Activated T-helper 2 cell treated with anti-CD3 and anti-CD28 coated beads, Interferon-gamma antibody, Interleukin-2, Interleukin-4, amounts not matched to agents 10 μg/mL and 5 μg/mL and 100 μg/mL, durations not matched to agents 14 hours and 24 hours and 36 hours (primary cell): ENCODE measurements at regions not wholly inside any gene's neighbourhood (a gene's known extent, or its start where the extent isn't known, plus 50 kb on each side); places are given as distances from the start of the nearest gene placed in this dataset.
"Not testable (repeated sequence)": the region's sequence is repeated elsewhere in the genome, so short reads cannot be mapped to it uniquely, and the experiment has no call there.

Experiments
- DNase-seq: peaks from one replicate; pipeline ENCODE4 v3.0.0; 2021; ENCODE audit warnings: low spot score
- H3K27ac Mint-ChIP-seq: one replicate; pipeline ENCODE4 v1.8.0; 2021; ENCODE audit warnings: mixed read lengths
- H3K27me3 Mint-ChIP-seq: one replicate; pipeline ENCODE4 v1.8.0; 2021; ENCODE audit warnings: low read depth, mixed read lengths
- H3K36me3 Mint-ChIP-seq: one replicate; pipeline ENCODE4 v1.8.0; 2021; ENCODE audit warnings: low read depth, mixed read lengths
- H3K4me1 Mint-ChIP-seq: one replicate; pipeline ENCODE4 v1.8.0; 2021; ENCODE audit warnings: low read depth, mixed read lengths
- H3K4me3 Mint-ChIP-seq: one replicate; pipeline ENCODE4 v1.8.0; 2021; ENCODE audit warnings: low read depth, mild to moderate bottlenecking, moderate library complexity, mixed read lengths
- H3K9me3 Mint-ChIP-seq: one replicate; pipeline ENCODE4 v1.8.0; 2021; ENCODE audit warnings: mixed read lengths
- intact Hi-C: fragments of 100-400 bp; cut with micrococcal nuclease; formaldehyde crosslinking; loops from one replicate; pipeline ENCODE4 v1.15.1; 2023

DNA sequence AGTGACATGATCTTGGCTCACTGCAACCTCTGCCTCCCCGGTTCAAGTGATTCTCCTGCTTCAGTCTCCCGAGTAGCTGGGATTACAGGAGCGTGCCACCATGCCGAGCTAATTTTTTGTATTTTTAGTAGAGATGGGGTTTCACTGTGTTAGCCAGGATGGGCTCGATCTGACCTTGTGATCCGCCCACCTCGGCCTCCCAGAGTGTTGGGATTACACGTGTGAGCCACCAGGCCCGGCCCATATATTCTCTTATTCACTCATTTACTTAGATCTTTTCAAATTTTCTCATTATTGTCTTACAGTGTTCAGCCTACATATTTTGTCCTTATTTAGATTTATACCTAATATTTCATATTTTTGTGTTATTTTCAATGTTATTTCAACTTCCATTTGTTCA, 410.7 kb downstream of the CCSER2 start:
- intact Hi-C loops, H3K4me3 Mint-ChIP-seq, DNase-seq, H3K9me3 Mint-ChIP-seq, H3K27me3 Mint-ChIP-seq, H3K4me1 Mint-ChIP-seq, H3K36me3 Mint-ChIP-seq, H3K27ac Mint-ChIP-seq: not testable (repeated sequence)

GRCh38 chr10:84739641-84740040, 411.3 kb downstream of the CCSER2 start:
- no peaks in the 10 kb centered on the region for H3K36me3 Mint-ChIP-seq
- intact Hi-C loops: no loop called here
- H3K4me3 Mint-ChIP-seq: no peak overlapping the region
- no peaks in the 10 kb centered on the region for H3K9me3 Mint-ChIP-seq
- no peaks in the 10 kb centered on the region for H3K4me1 Mint-ChIP-seq
- H3K27me3 Mint-ChIP-seq: no peaks in the 10 kb centered on the region
- H3K27ac Mint-ChIP-seq: no peak overlapping the region
- no peak for DNase-seq

- no peaks in the 10 kb centered on the region for H3K4me1 Mint-ChIP-seq
- H3K27ac Mint-ChIP-seq: no peak overlapping the region
- intact Hi-C loops: no loop called here
- H3K36me3 Mint-ChIP-seq: no peaks in the 10 kb centered on the region
- DNase-seq: no peak
- H3K9me3 Mint-ChIP-seq: no peaks in the 10 kb centered on the region
- H3K4me3 Mint-ChIP-seq: no peak overlapping the region
- no peaks in the 10 kb centered on the region for H3K27me3 Mint-ChIP-seq
These were observed 415.1 kb downstream of the CCSER2 start for GRCh38 chr10:84743483-84743882.

- Mint-ChIP-seq H3K4me1 (no peaks in the 10 kb centered on the region), H3K27me3 (no peaks in the 10 kb centered on the region), H3K36me3 (no peaks in the 10 kb centered on the region), H3K4me3 (no peak overlapping the region), H3K9me3 (no peaks in the 10 kb centered on the region), H3K27ac (no peak overlapping the region)
- no peak for DNase-seq
- intact Hi-C loops: no loop called here
These were observed 426.9 kb downstream of the CCSER2 start for GRCh38 chr10:84755311-84755710.

DNA sequence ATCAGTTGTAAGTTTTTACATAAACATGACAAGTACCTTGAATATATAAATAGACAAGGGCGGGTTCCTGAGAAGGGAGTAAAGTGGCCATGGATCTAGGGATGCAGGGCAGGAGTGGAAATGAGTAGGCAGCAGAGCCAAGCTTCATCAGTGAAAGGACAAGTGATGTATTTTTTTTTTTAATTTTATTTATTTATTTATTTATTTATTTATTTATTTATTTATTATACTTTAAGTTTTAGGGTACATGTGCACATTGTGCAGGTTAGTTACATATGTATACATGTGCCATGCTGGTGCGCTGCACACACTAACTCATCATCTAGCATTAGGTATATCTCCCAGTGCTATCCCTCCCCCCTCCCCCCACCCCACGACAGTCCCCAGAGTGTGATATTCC, 428.3 kb downstream of the CCSER2 start:
- intact Hi-C loops, H3K9me3 Mint-ChIP-seq, H3K27me3 Mint-ChIP-seq, H3K36me3 Mint-ChIP-seq, H3K4me1 Mint-ChIP-seq, H3K4me3 Mint-ChIP-seq, DNase-seq, H3K27ac Mint-ChIP-seq: not testable (repeated sequence)

GRCh38 chr10:84761994-84762614, 433.7 kb downstream of the CCSER2 start:
- H3K4me1 Mint-ChIP-seq, H3K36me3 Mint-ChIP-seq, H3K27ac Mint-ChIP-seq, H3K4me3 Mint-ChIP-seq, intact Hi-C loops, DNase-seq, H3K9me3 Mint-ChIP-seq, H3K27me3 Mint-ChIP-seq: not testable (repeated sequence)

- H3K9me3 Mint-ChIP-seq: no peaks in the 10 kb centered on the region
- intact Hi-C loops: no loop called here
- no peak overlapping the region for H3K4me3 Mint-ChIP-seq
- DNase-seq: no peak
- no peak overlapping the region for H3K27ac Mint-ChIP-seq
- H3K4me1 Mint-ChIP-seq: no peaks in the 10 kb centered on the region
- H3K36me3 Mint-ChIP-seq: no peaks in the 10 kb centered on the region
- H3K27me3 Mint-ChIP-seq: no peaks in the 10 kb centered on the region
These were observed 434.5 kb downstream of the CCSER2 start for GRCh38 chr10:84762754-84763394.

- H3K27ac Mint-ChIP-seq: no peak overlapping the region
- intact Hi-C loops: no loop called here
- H3K9me3 Mint-ChIP-seq: no peaks in the 10 kb centered on the region
- no peaks in the 10 kb centered on the region for H3K27me3 Mint-ChIP-seq
- H3K36me3 Mint-ChIP-seq: no peaks in the 10 kb centered on the region
- no peak overlapping the region for H3K4me3 Mint-ChIP-seq
- no peak for DNase-seq
- no peaks in the 10 kb centered on the region for H3K4me1 Mint-ChIP-seq
These were observed 435.6 kb downstream of the CCSER2 start for GRCh38 chr10:84763965-84764364.

GRCh38 chr10:84765086-84765485, 436.7 kb downstream of the CCSER2 start:
- Mint-ChIP-seq H3K36me3 (no peaks in the 10 kb centered on the region), H3K4me3 (no peak overlapping the region), H3K4me1 (no peaks in the 10 kb centered on the region), H3K27me3 (no peaks in the 10 kb centered on the region), H3K27ac (no peak overlapping the region), H3K9me3 (no peaks in the 10 kb centered on the region)
- DNase-seq: no peak
- intact Hi-C loops: no loop called here

GRCh38 chr10:84765656-84766055, 437.3 kb downstream of the CCSER2 start:
- no peaks in the 10 kb centered on the region for H3K36me3 Mint-ChIP-seq
- no peak overlapping the region for H3K4me3 Mint-ChIP-seq
- no peaks in the 10 kb centered on the region for H3K4me1 Mint-ChIP-seq
- no peaks in the 10 kb centered on the region for H3K9me3 Mint-ChIP-seq
- H3K27me3 Mint-ChIP-seq: no peaks in the 10 kb centered on the region
- no peak overlapping the region for H3K27ac Mint-ChIP-seq
- intact Hi-C loops: no loop called here
- DNase-seq: no peak

DNA sequence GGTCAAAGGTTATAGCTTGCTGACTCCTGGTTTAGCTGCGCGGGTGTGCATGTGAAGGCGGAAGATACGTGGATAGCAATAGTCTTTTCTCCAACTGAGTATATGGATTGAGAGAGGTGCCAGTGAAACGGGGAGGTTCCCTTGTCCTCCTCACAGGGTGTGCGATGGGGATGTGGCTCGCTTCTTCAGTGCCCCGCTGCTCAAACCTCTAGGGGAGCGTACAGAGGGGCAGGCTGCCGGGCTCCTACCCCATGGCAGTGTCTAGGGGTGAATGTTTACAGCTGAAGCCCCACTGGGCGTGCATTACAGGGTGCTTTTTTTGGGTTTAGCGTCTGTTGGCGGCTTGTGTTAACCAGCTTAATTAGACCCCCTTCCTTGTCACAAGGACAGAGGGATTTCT, 438.5 kb downstream of the CCSER2 start:
- Mint-ChIP-seq H3K4me3 (no peak overlapping the region), H3K36me3 (no peaks in the 10 kb centered on the region), H3K4me1 (no peaks in the 10 kb centered on the region), H3K27ac (no peak overlapping the region), H3K9me3 (no peaks in the 10 kb centered on the region), H3K27me3 (no peaks in the 10 kb centered on the region)
- intact Hi-C loops: no loop called here
- DNase-seq: no peak

DNA sequence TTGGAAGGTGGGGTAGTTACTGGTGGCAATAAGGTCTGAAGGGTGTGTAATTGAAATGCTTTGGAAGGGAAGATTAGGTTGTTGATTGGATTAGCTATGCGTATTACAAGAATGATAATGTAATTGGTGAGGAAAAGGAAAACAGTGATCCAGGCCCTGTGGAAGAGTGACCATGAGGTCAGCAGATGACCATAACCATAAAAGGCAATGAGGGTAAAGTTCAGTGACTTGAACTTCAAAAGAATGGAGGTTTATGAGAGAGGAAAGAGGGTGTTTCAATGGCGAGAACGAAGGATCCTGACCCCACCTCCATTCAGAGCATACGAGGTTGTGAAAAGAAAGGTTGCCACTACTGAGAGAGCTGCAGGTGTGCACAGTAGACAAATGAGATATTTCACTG, 439.7 kb downstream of the CCSER2 start:
- H3K36me3 Mint-ChIP-seq: no peaks in the 10 kb centered on the region
- no peak overlapping the region for H3K4me3 Mint-ChIP-seq

GRCh38 chr10:84770824-84771223, 442.4 kb downstream of the CCSER2 start:
- Mint-ChIP-seq H3K27me3 (no peaks in the 10 kb centered on the region), H3K9me3 (no peaks in the 10 kb centered on the region), H3K4me1 (no peaks in the 10 kb centered on the region), H3K27ac (no peak overlapping the region), H3K36me3 (no peaks in the 10 kb centered on the region), H3K4me3 (no peak overlapping the region)
- no peak for DNase-seq
- intact Hi-C loops: no loop called here

More for the DNA sequence above, 439.7 kb downstream of the CCSER2 start:
- intact Hi-C loops: no loop called here
- no peak for DNase-seq
- Mint-ChIP-seq H3K27me3 (no peaks in the 10 kb centered on the region), H3K9me3 (no peaks in the 10 kb centered on the region), H3K4me1 (no peaks in the 10 kb centered on the region), H3K27ac (no peak overlapping the region)

DNA sequence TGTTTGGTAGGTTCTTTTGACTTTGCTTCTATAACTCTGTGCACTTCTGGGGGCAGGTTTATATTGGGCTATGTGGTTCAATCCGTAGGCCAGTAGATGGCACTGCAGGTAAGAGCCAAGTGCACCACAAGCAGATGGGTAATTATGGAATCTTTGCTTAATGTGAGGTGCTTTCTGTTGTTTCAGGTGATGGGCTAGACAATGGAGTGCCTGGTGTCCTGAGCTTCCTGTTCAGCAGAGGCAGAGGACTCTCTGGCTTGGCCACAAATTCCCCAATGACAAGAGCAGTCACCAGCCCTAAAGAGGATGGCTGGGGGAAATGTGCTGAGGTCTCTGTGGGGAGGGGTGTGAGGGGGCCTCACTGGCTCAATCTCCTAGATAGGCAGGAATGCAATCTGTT, 455.0 kb downstream of the CCSER2 start:
- peaks cover 3% of the 10 kb centered on the region for H3K27me3 Mint-ChIP-seq
- no peaks in the 10 kb centered on the region for H3K9me3 Mint-ChIP-seq
- intact Hi-C loops: no loop called here
- no peak for DNase-seq
- H3K4me3 Mint-ChIP-seq: no peak overlapping the region
- no peaks in the 10 kb centered on the region for H3K4me1 Mint-ChIP-seq
- no peaks in the 10 kb centered on the region for H3K36me3 Mint-ChIP-seq
- H3K27ac Mint-ChIP-seq: no peak overlapping the region
